ENCODE measurements at regions not wholly inside any gene's neighbourhood (a gene's known extent, or its start where the extent isn't known, plus 50 kb on each side); places are given as distances from the start of the nearest gene placed in this dataset.

GRCh38 chr9:18396102-18396728 is 77.7 kb upstream of the ADAMTSL1 start:
- no peak for ATAC-seq
- intact Hi-C loops (cut with micrococcal nuclease) = no loop called here

GRCh38 chr9:18397076-18397475 is 76.9 kb upstream of the ADAMTSL1 start:
- Histone ChIP-seq H3K4me2 (ENCODE audit: low read length) (no peak overlapping the region), H3K9me2 (ENCODE audit: insufficient read depth) (no peaks in the 10 kb centered on the region), H3K27me3 (ENCODE audit: insufficient read depth, low read length) (no peaks in the 10 kb centered on the region), H3K4me3 (replicated peaks in 1 of 2; ENCODE audit: low read depth in 1 of 2, low read length in 2 of 2) (no peak overlapping the region), H3K4me1 (ENCODE audit: control insufficient read depth in 1 of 2, insufficient read depth in 2 of 2, low read length in 2 of 2) (peaks cover 0 to 10% of the 10 kb centered on the region in 2 experiments; a peak in 1 of 4 replicates), H3K36me3 (ENCODE audit: control insufficient read depth in 1 of 2, insufficient read depth in 2 of 2, low read length in 2 of 2) (no peaks in the 10 kb centered on the region), H3K27ac (ENCODE audit: low read depth, low read length) (no peak overlapping the region), H3K9me3 (ENCODE audit: control insufficient read depth in 1 of 2, insufficient read depth in 1 of 2, low read depth in 1 of 2, low read length in 2 of 2) (no peaks in the 10 kb centered on the region), H2AFZ (ENCODE audit: low read depth, low read length, poor library complexity, severe bottlenecking) (no peak overlapping the region), H3K9ac (ENCODE audit: low read length) (no peak overlapping the region), H4K20me1 (ENCODE audit: insufficient read depth) (no peaks in the 10 kb centered on the region), H3K79me2 (ENCODE audit: insufficient read depth, low read length) (no peaks in the 10 kb centered on the region)
- POLR2A ChIA-PET = no interaction called here
- ATAC-seq = no peak
- BruUV-seq (replicated peaks) = no TSS peak
- no peak for TF ChIP-seq POLR2A (IDR thresholded peaks at IDR 0.05; ENCODE audit: borderline replicate concordance, extremely low read depth, insufficient read depth, insufficient read length)
- TF ChIP-seq, protein P1, sequence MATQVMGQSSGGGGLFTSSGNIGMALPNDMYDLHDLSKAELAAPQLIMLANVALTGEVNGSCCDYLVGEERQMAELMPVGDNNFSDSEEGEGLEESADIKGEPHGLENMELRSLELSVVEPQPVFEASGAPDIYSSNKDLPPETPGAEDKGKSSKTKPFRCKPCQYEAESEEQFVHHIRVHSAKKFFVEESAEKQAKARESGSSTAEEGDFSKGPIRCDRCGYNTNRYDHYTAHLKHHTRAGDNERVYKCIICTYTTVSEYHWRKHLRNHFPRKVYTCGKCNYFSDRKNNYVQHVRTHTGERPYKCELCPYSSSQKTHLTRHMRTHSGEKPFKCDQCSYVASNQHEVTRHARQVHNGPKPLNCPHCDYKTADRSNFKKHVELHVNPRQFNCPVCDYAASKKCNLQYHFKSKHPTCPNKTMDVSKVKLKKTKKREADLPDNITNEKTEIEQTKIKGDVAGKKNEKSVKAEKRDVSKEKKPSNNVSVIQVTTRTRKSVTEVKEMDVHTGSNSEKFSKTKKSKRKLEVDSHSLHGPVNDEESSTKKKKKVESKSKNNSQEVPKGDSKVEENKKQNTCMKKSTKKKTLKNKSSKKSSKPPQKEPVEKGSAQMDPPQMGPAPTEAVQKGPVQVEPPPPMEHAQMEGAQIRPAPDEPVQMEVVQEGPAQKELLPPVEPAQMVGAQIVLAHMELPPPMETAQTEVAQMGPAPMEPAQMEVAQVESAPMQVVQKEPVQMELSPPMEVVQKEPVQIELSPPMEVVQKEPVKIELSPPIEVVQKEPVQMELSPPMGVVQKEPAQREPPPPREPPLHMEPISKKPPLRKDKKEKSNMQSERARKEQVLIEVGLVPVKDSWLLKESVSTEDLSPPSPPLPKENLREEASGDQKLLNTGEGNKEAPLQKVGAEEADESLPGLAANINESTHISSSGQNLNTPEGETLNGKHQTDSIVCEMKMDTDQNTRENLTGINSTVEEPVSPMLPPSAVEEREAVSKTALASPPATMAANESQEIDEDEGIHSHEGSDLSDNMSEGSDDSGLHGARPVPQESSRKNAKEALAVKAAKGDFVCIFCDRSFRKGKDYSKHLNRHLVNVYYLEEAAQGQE (IDR thresholded peaks at IDR 0.05; ENCODE audit: low read depth) = no peak
- CTCF ChIA-PET = no interaction called here
- no peak for DNase-seq (ENCODE audit: low read depth, low spot score)
- intact Hi-C loops (cut with micrococcal nuclease) = no loop called here
- RAD21 ChIA-PET (ENCODE audit: low non-redundant PET in 1 of 2, low total read pairs in 2 of 2, uncharacterized antibody in 2 of 2, unreplicated experiment in 2 of 2) = no interaction called here

More at GRCh38 chr9:18396102-18396728, 77.7 kb upstream of the ADAMTSL1 start:
- H3K4me2 ChIP-seq (ENCODE audit: low read length) = no peak overlapping the region
- peaks cover 0 to 10% of the 10 kb centered on the region in 2 experiments; a peak in 1 of 4 replicates for H3K4me1 ChIP-seq (ENCODE audit: control insufficient read depth in 1 of 2, insufficient read depth in 2 of 2, low read length in 2 of 2)
- no peak overlapping the region for H2AFZ ChIP-seq (ENCODE audit: low read depth, low read length, poor library complexity, severe bottlenecking)
- no peaks in the 10 kb centered on the region for H3K27me3 ChIP-seq (ENCODE audit: insufficient read depth, low read length)
- no peak for DNase-seq (ENCODE audit: low read depth, low spot score)
- no peaks in the 10 kb centered on the region for H3K79me2 ChIP-seq (ENCODE audit: insufficient read depth, low read length)
- H3K27ac ChIP-seq (ENCODE audit: low read depth, low read length) = no peak overlapping the region
- RAD21 ChIA-PET (ENCODE audit: low non-redundant PET in 1 of 2, low total read pairs in 2 of 2, uncharacterized antibody in 2 of 2, unreplicated experiment in 2 of 2) = no interaction called here
- no peak for TF ChIP-seq SIN3A (IDR thresholded peaks at IDR 0.05; ENCODE audit: low read depth)
- TF ChIP-seq, protein P2, sequence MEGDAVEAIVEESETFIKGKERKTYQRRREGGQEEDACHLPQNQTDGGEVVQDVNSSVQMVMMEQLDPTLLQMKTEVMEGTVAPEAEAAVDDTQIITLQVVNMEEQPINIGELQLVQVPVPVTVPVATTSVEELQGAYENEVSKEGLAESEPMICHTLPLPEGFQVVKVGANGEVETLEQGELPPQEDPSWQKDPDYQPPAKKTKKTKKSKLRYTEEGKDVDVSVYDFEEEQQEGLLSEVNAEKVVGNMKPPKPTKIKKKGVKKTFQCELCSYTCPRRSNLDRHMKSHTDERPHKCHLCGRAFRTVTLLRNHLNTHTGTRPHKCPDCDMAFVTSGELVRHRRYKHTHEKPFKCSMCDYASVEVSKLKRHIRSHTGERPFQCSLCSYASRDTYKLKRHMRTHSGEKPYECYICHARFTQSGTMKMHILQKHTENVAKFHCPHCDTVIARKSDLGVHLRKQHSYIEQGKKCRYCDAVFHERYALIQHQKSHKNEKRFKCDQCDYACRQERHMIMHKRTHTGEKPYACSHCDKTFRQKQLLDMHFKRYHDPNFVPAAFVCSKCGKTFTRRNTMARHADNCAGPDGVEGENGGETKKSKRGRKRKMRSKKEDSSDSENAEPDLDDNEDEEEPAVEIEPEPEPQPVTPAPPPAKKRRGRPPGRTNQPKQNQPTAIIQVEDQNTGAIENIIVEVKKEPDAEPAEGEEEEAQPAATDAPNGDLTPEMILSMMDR (IDR thresholded peaks at IDR 0.05 in 2 of 3, conservative IDR thresholded peaks at IDR 0.05 in 1 of 3; ENCODE audit: borderline replicate concordance in 1 of 3, insufficient read depth in 1 of 3, low read depth in 2 of 3, low read length in 2 of 3) = peak in 1 of 3 experiments; percentile 18; a peak in 1 of 6 replicates
- H3K4me3 ChIP-seq (replicated peaks in 1 of 2; ENCODE audit: low read depth in 1 of 2, low read length in 2 of 2) = no peak overlapping the region
- POLR2A ChIA-PET = no interaction called here
- BruUV-seq (replicated peaks) = no TSS peak
- H3K36me3 ChIP-seq (ENCODE audit: control insufficient read depth in 1 of 2, insufficient read depth in 2 of 2, low read length in 2 of 2) = no peaks in the 10 kb centered on the region
- no peaks in the 10 kb centered on the region for H3K9me2 ChIP-seq (ENCODE audit: insufficient read depth)
- no peak overlapping the region for H3K9ac ChIP-seq (ENCODE audit: low read length)
- no peaks in the 10 kb centered on the region for H3K9me3 ChIP-seq (ENCODE audit: control insufficient read depth in 1 of 2, insufficient read depth in 1 of 2, low read depth in 1 of 2, low read length in 2 of 2)
- CTCF ChIA-PET = interaction anchor here (1.1 kb wide), 1 partner anchor 141 kb away, joined by 3 read pairs; no protein-coding TSS in a partner anchor
- H4K20me1 ChIP-seq (ENCODE audit: insufficient read depth) = no peaks in the 10 kb centered on the region
